HG03521 (cell line): ENCODE measurements at regions not wholly inside any gene's neighbourhood (a gene's known extent, or its start where the extent isn't known, plus 50 kb on each side); places are given as distances from the start of the nearest gene placed in this dataset.

ENCODE experiments used
- ATAC-seq: cut with Tn5 transposase; IDR thresholded peaks from one replicate; pipeline ENCODE4 v1.9.1; 2021; ENCODE audit warnings: mild to moderate bottlenecking, moderate library complexity; ENCODE audit not compliant: unreplicated experiment

DNA sequence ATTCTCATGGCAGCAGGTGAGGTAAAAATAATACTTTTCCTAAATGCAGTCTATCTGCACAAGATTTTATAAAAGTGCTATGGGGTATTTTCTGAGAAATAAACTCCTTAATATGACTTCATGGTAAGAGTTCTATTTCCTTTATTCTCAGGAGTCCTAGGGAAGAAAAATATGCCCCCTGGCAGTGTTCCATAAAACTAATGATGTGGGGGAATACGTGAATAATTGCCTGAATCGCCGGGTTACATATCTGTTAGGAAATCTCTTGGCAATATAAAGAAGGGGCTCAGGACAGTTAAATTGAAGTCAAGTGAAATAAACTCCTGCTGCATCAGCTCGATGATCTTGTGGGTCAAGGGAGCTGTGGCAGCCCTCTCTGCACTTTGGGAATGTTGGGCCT lies 229.7 kb downstream of the MAFB start:
- no peak for ATAC-seq

- no peak for ATAC-seq
Measured at GRCh38 chr20:40457404-40457803, 231.6 kb downstream of the MAFB start.

DNA sequence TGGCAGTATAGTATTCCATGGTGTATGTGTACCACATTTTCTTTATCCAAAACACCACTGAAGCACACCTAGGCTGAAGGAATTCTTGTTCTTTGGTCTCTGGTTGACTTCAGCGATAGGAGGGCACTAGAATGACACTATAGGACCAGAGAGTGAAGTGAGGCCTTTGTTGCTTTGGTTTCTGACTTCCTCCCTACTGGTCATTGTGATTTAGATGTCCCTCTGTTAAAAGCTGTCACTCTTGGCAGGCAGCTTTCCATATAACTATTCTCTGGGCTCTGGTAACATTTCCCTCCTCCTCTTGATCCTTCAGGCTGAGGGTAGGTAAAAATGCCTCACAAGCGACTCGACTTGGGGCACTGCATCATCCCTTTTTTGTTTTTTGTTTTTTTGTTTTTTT lies 236.3 kb downstream of the MAFB start:
- no peak for ATAC-seq

DNA sequence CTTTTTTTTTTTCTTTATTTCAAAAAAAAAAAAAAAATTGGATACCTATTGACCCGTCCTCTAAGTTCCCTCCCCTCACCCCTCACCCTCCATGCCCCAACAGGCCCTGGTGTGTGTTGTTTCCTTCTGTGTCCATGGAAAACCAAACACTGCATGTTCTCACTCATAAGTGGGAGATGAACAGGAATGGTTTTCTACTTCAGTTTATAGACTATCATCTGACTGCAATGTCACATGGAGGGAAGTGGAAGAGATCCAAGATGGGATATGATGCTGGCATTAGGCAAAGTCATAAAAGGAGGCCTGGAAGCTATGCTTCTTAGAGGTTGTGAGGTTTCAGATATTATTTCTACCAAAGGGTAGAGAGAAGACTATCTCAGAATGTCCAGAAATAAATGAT lies 237.5 kb downstream of the MAFB start:
- no peak for ATAC-seq

DNA sequence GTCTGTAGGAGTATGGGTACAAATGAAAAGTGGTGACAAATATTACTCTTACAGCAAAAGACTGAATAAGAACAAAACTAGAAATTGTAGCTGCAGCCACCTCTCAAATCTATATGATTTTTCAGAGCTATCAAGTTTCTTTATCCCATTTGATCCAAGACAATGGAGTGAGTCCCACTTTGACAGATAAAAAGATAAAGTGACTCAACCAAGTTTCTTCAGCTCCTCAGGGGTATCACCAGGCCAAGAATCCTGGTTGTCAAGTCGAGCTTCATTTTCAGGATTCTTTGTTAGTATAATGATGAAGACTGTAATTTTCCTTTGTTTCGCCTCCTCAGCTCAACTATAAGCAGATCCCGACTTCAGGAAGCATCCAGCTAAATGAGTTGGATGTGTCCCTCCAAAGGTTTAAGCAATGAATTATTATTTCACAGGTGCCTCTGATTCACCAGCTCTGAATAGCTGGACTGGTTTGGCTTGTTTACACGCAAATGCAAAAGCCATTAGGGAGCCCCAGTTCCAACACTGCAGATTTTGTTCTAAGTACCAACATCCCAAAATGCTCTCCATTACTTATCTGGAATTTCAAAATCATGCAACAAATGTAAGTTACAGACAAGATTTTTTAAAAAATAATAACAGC lies 238.9 kb downstream of the MAFB start:
- no peak for ATAC-seq

DNA sequence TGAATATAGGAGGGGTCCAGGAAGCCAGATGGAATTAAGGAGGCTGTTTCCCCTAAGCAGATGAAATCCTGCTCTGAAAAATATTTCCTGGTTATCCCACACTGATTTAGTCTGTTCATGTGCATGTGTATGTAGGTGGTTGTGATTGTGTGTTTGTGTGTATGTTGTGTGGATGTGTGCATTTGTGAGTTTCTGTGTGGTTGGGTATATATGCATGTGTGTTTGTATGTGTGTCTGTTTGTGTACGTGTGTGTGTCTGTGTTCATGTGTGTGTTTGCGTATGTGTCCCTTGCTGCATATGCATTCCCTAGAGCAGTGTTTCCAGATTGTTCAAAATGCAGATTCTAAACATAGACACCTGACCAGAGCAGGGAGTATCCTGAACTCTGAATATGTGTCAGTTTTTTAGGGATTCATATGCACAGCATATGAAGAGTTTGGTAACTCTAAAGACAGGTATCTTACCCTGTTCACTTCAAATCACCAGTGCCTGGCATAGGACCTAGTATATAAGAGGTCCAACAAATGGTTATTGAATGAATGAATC lies 239.8 kb downstream of the MAFB start:
- ATAC-seq = no peak

- no peak for ATAC-seq
Measured at GRCh38 chr20:40446888-40447287, 242.1 kb downstream of the MAFB start.

GRCh38 chr20:40444516-40444915 lies 244.5 kb downstream of the MAFB start:
- no peak for ATAC-seq

- ATAC-seq = no peak
Measured at GRCh38 chr20:40443753-40444152, 245.3 kb downstream of the MAFB start.

- no peak for ATAC-seq
Measured at GRCh38 chr20:40442181-40442963, 246.7 kb downstream of the MAFB start.

GRCh38 chr20:40441771-40442170 lies 247.3 kb downstream of the MAFB start:
- ATAC-seq = no peak

DNA sequence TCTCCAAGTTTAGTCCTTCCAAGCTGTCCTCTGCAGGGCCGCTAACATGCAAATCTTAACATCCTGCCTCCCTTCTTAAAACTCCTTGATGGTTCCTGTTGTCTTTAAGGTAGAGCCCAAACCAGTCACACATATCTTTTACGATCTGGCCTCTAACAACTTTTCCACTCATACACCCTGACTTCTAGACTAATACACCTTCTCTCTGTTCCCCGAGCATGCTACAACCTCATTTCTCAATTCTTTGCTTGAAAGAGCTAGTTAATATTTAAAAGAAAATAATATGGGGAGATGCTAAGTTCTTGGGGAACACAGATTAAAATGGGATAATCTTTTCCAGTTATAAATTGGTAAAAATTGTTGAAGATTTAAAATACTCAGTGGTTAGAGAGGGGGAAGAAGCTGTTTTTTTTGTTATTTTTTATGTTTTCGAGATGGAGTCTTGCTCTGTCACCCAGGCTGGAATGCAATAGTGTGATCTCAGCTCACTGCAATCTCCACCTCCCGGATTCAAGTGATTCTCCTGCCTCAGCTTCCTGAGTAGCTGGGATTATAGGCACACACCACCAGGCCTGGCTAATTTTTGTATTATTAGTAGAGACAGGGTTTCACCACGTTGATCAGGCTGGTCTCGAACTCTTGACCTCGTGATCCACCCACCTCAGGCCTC lies 250.7 kb downstream of the MAFB start:
- no peak for ATAC-seq

DNA sequence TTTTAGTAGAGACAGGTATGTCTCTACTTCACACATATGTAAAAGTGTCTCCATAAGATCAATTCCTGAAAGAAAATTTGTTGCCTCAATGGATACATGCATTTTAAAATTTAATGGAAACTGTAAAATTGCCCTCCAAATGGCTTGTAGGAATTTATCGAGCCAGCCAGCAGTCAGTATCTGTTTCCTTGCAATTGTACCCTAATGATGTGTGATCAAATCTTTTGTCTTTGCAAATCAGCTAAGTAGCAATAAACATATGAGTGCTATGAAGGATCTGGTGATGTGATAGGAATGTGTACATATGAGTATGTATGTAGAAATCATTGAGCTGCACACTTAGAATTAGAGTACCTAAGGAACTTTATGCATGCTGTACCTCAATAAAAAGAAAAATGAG lies 253.0 kb downstream of the MAFB start:
- ATAC-seq = no peak

GRCh38 chr20:40435146-40435895 lies 253.7 kb downstream of the MAFB start:
- no peak for ATAC-seq

- ATAC-seq = no peak
Measured at GRCh38 chr20:40434122-40434521, 254.9 kb downstream of the MAFB start.

DNA sequence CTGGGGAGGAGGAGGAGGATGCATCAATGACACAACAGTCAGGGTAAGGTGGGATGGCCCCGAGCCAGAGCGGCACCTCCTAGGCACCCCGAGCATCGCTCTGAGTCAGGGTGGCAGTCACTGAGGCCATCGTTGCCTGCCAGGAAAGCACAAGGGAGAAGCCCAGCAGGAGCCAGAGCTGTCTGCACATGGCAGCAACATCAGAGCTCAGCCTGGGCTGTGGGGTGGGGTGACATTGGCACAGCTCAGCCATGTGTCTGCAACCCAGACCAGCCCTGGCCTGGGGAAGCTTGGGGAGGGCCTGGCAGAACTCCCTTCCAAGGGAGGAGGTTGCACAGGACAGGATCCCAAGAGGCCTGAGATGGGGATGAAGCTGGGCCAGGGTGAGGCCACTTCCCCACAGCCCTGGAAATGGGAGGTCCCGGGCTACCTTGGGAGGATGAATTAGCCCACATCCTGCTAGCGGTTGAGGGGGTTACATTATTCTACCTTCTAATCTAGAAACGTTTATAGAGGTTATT lies 255.6 kb downstream of the MAFB start:
- no peak for ATAC-seq

DNA sequence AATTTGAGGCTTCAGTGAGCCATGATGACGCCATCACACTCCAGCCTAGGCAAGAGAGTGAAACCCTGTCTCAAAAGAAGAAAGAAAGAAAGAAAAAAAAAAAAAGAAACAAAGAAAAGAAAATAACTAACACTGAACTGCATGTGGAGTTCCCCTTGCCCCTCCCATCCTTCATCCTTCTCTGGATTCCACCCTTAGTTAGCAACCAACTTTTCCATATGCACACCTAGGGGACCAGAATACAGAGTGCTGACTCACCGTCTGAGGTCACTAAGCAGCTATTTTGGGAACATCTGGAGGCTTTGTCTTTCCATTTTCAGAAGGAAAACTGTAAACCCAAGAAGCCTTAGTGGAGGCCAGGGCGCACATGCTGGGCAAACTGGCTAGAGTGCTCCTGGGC lies 257.4 kb downstream of the MAFB start:
- ATAC-seq = no peak

GRCh38 chr20:40431112-40431511 lies 257.9 kb downstream of the MAFB start:
- no peak for ATAC-seq

GRCh38 chr20:40427026-40427425 lies 262.0 kb downstream of the MAFB start:
- no peak for ATAC-seq

- no peak for ATAC-seq
Measured at GRCh38 chr20:40424695-40425094, 264.3 kb downstream of the MAFB start.

- no peak for ATAC-seq
Measured at GRCh38 chr20:40422656-40423055, 266.4 kb downstream of the MAFB start.
